GM19351 (cell line): ENCODE measurements at regions not wholly inside any gene's neighbourhood (a gene's known extent, or its start where the extent isn't known, plus 50 kb on each side); places are given as distances from the start of the nearest gene placed in this dataset.
"Not testable (repeated sequence)": the region's sequence is repeated elsewhere in the genome, so short reads cannot be mapped to it uniquely, and the experiment has no call there.

ENCODE experiments used
- ATAC-seq: cut with Tn5 transposase; IDR thresholded peaks from one replicate; pipeline ENCODE4 v1.9.1; 2021; ENCODE audit warnings: mild to moderate bottlenecking, moderate library complexity; ENCODE audit not compliant: unreplicated experiment

DNA sequence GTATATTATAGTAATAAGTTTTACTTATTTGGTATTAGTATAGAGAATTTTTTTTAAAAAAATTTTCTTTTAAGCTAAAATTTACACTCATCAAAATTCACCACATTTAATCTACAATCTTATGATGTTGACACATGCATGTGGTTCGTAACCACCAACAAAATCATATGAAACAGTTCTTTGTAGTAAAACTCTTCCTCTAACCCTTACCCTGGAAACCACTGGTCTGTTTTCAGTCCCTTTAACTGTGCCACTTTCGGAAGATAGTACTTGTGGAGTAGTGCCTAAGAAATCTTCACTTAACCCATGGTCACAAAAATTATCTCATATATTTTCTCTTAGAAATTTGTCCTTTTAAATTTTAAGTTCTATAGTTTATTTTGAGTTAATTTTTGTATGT lies 1498.8 kb downstream of the MAT2B start:
- ATAC-seq = no peak

DNA sequence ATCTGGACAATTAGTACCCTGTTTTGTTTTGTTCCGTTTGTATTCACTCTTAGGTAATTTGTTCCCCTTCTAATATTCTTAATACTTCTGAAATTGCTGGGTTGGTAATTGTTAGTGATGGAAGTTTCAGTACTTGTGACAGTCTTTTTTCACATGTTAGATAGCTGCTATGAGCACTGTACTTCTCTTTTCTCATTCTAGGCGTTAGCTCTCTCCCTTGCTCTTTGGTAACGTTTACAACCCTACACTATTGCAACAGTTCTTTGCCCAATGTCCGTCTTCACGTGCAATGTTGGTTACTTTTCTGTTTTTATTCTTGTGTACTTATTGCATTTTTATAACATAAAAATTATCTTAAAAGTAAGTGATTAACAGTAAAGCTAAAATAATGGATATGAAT lies 1509.0 kb downstream of the MAT2B start:
- ATAC-seq = no peak

- ATAC-seq = no peak
Measured at GRCh38 chr5:165015126-165015525, 1509.7 kb downstream of the MAT2B start.

- ATAC-seq = no peak
Measured at GRCh38 chr5:165015547-165015946, 1510.1 kb downstream of the MAT2B start.

- ATAC-seq = no peak
Measured at GRCh38 chr5:165026971-165027370, 1521.6 kb downstream of the MAT2B start.

GRCh38 chr5:165028356-165028755 lies 1522.9 kb downstream of the MAT2B start:
- no peak for ATAC-seq

- ATAC-seq = no peak
Measured at GRCh38 chr5:165029099-165029870, 1523.9 kb downstream of the MAT2B start.

- ATAC-seq = no peak
Measured at GRCh38 chr5:165030971-165031370, 1525.6 kb downstream of the MAT2B start.

- no peak for ATAC-seq
Measured at GRCh38 chr5:165031371-165031770, 1526.0 kb downstream of the MAT2B start.

DNA sequence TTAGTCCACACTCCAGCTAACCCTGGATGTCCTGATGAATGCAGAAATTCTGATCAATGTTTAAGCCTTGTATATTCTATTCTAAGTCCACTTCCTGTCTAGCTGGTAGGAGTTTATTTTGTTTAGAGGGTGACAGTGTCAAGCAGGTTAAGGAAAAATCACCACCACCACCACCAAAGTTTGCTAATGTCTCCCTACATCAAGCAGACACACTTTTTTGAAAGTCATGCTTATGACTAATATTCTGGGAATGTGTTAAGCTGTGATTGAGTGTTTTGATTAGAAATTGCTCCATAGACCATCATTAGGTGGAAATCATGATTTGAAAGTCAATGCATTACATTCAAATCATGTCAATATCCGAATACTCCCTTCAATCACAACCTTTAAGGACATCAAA lies 1530.1 kb downstream of the MAT2B start:
- ATAC-seq = no peak

DNA sequence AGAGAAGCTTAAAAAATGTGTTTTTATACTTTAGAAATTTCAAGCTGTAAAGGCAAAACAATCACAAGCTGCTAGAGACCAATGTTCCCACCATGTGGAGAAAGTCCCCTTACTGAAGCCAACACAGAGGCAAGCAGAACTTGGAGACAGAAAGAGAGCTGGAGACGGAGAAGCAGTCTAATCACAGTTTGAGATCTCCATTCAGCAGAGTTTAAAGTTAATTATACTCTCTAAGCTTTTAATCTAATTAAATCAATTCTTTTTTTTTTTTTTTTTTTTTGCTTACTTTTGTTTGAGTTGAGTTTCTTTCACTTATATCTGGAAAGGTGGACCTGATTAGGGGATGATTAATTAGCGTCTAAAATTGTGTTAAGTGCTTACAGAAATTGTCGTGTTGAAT lies 1534.3 kb downstream of the MAT2B start:
- no peak for ATAC-seq

DNA sequence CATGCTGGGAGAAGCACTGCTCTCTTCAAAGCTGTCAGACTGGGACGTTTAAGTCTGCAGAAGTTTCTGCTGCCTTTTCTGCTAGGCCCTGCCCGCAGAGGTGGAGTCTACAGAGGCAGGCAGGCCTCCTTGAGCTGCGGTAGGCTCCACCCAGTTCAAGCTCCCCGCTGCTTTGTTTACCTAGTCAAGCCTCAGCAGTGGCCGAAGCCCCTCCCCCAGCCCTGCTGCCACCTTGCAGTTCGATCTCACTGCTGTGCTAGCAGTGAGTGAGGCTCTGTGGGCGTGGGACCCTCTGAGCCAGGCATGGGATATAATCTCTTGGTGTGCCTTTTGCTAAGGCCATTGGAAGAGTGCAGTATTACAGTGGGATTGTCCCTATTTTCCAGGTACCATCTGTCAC lies 1540.5 kb downstream of the MAT2B start:
- ATAC-seq = not testable (repeated sequence)

DNA sequence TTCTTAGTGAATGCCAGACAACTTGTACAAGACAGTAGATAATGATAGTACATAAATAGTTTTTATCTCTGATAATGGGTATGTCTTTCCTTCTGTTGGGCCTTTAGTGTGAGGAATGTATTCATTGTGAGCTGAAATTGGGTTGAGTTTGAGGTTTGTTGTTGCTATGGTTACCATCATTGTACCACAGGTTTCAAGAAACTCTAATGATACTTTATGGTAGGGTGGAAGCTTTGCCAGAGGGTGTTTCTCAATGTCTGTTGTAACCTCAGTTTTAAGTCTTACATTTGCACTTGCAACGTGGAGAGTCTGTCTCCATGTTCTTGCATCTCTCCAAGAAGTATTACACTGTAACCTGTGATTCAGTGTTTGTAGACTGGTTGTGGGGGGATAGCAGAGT lies 1550.1 kb downstream of the MAT2B start:
- ATAC-seq = no peak

GRCh38 chr5:165057145-165057544 lies 1551.7 kb downstream of the MAT2B start:
- no peak for ATAC-seq

GRCh38 chr5:165066751-165067385 lies 1561.4 kb downstream of the MAT2B start:
- ATAC-seq = no peak

DNA sequence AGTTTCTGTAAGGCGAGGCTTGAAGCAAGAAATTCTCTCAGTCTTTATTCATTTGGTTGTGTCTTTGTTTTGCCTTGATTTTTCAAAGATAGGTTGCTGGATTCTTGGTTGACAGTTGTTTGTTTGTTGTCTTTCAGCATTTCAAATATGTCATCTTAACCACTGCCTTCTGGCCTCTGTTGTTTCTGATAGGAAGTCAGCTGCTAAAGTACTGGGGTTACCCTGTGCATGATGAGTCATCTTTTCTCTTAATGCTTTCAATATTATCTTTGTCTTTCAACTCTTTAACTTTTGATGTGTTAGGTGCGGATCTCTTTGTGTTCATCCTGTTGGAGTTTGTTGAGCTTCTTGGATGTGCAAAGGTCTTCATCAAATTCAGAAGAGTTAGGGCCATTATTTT lies 1571.3 kb downstream of the MAT2B start:
- no peak for ATAC-seq

DNA sequence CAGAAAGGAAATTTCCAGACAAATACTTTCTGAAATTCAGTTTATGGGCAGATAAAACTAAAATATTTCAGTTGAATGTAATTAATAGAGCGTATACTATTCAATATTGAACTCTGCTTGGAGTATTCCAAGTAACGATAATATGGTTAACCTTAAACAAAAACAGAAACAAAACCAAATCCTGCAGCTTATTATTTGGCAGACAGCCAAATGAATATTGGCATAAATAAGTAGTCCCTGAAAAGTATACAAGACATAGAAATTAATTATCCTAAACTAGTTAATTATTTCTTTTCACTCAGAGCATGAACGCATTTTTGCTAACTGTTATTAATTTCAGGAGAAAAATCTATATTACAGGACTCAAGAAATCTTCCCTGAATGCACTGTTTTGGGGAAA lies 1574.0 kb downstream of the MAT2B start:
- no peak for ATAC-seq

GRCh38 chr5:165083394-165083793 lies 1578.0 kb downstream of the MAT2B start:
- no peak for ATAC-seq

DNA sequence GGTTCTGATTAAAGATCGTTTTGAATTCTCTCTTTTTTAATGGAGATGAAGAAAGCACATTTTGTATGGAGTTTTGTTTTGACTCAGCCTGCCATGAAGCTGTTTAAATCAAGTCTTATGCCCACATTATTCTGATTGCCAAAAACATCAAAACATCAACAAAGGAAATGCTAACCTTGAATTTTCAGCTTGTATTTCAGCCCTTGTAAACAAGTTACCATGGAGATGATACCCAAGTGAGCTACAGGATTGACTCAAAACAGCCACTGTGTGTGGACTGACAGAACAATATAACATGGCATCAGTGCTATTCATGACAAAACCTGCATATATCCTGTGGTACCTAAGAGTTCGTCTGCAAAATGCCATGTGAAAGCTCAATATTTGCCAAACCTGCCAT lies 1581.0 kb downstream of the MAT2B start:
- ATAC-seq = no peak

- ATAC-seq = no peak
Measured at GRCh38 chr5:165094782-165095181, 1589.4 kb downstream of the MAT2B start.

DNA sequence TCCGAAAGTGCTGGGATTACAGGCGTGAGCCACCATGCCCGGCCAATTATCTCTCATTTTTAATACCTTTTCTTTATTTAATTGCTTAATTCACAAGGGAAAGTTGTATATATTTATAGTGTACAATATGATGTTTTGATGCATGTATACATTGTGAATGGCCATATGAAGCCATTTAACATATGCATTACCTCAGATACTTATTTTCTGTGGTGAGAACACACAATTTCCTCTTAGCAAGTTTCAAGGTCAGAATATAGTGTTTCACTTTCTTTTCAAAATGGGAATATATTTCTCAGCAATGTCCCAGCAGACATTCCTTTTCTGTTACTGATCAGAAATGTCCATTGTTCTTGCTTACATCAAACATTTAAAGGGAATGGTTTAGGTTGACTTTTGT lies 1596.3 kb downstream of the MAT2B start:
- ATAC-seq = no peak

GRCh38 chr5:165104611-165105010 lies 1599.2 kb downstream of the MAT2B start:
- no peak for ATAC-seq

DNA sequence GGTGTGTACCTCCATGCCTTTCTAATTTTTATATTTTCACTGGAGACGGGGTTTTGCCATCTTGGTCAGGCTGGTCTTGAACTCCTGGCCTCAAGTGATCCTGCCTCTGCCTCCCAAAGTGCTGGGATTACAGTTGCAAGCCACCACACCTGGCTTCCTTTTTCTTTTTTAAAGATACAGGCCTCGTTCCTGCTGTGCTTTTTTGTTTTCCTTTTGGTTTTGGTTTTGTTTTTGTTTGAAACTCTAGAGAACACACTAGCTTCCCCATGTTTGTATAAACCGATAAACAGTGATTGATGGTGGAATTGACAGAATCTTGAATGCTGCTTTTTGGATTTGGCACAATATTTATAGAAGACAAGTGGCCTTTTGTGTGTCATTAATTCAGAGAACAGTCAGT lies 1603.4 kb downstream of the MAT2B start:
- no peak for ATAC-seq
